ENCODE measurements at regions not wholly inside any gene's neighbourhood (a gene's known extent, or its start where the extent isn't known, plus 50 kb on each side); places are given as distances from the start of the nearest gene placed in this dataset.
"Not testable (repeated sequence)": the region's sequence is repeated elsewhere in the genome, so short reads cannot be mapped to it uniquely, and the experiment has no call there.

GRCh38 chr13:71316792-71317363, 550.1 kb downstream of the DACH1 start:
- Mint-ChIP-seq H3K36me3 (no peaks in the 10 kb centered on the region), H3K9me3 (peaks cover 5% of the 10 kb centered on the region in 2 donors), H3K27ac (no peak overlapping the region)
- ATAC-seq: no peak
- no peak for DNase-seq (ENCODE audit: low spot score in 2 of 2)

- Mint-ChIP-seq H3K9me3 (no peaks in the 10 kb centered on the region), H3K27ac (no peak overlapping the region), H3K36me3 (no peaks in the 10 kb centered on the region)
- no peak for DNase-seq (ENCODE audit: low spot score in 2 of 2)
- ATAC-seq: no peak
Measured at GRCh38 chr13:71312923-71313322, 554.1 kb downstream of the DACH1 start.

DNA sequence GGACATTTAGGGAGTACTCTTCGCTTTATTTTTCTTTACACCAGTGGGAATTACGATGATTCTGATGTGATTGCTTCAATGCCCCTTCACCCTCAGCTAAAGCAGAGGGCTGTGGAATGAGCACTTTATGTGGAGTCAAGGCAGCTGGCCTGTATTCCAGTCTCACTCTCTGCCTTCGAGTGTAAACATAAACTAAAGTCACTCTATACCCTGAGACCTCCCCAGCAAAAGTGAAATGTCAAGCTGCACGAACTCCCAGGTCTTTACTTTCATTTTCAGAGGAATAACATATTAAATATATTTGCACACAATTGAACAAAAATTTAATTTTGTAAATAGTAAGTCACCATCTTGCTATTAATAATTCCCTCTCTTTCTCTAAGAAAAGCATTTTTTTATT, 557.1 kb downstream of the DACH1 start:
- DNase-seq (ENCODE audit: low spot score in 2 of 2) (no peak), ATAC-seq (no peak)
- H3K9me3 Mint-ChIP-seq: no peaks in the 10 kb centered on the region
- H3K36me3 Mint-ChIP-seq: no peaks in the 10 kb centered on the region
- no peak overlapping the region for H3K27ac Mint-ChIP-seq

GRCh38 chr13:71306821-71307220, 560.2 kb downstream of the DACH1 start:
- Mint-ChIP-seq H3K9me3 (no peaks in the 10 kb centered on the region), H3K36me3 (no peaks in the 10 kb centered on the region), H3K27ac (no peak overlapping the region)
- DNase-seq (ENCODE audit: low spot score in 2 of 2): no peak
- no peak for ATAC-seq

DNA sequence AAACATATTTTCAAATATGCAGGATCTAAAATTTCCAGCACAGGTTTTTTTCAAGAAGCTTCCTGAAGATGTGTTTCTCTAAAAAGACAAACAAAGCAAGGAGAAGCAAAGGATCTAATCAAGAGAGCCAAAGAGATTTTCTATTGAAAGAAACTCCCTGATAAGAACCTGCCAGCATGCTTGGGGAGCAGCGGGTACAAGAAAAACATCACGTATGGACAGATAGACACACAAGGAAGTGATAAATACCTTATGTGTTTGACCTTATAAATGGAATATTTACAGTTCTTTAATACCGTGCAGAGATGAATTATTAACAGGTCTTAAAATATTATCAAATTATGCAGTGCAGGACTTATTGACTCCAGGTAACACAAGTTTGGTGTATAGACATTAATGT, 562.1 kb downstream of the DACH1 start:
- H3K9me3 Mint-ChIP-seq: no peaks in the 10 kb centered on the region
- ATAC-seq (no peak), DNase-seq (ENCODE audit: low spot score in 2 of 2) (no peak)
- H3K36me3 Mint-ChIP-seq: no peaks in the 10 kb centered on the region
- H3K27ac Mint-ChIP-seq: no peak overlapping the region

- DNase-seq (ENCODE audit: low spot score in 2 of 2): no peak
- Mint-ChIP-seq H3K9me3 (no peaks in the 10 kb centered on the region), H3K27ac (no peak overlapping the region), H3K36me3 (no peaks in the 10 kb centered on the region)
- no peak for ATAC-seq
Measured at GRCh38 chr13:71303144-71303543, 563.9 kb downstream of the DACH1 start.

DNA sequence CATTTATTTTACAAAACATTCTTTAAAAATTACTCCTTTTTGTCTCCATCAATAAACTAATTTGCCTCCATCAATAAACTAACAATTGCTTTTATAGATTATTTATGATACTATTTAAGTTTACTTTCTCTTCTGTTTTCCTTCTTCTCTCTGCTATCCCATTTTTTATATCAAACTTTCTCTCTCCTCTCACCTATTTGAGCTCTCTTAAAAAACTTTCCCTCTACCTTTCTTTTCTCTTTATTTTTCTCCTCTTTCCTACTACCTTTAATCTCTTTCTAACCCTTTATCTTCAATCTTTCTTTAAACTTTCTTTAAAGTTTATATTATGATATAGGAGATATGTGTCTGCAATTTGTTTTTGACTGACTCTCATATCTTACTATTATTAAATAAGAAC, 566.4 kb downstream of the DACH1 start:
- Mint-ChIP-seq H3K9me3 (no peaks in the 10 kb centered on the region), H3K36me3 (no peaks in the 10 kb centered on the region), H3K27ac (no peak overlapping the region)
- ATAC-seq (no peak), DNase-seq (ENCODE audit: low spot score in 2 of 2) (no peak)

DNA sequence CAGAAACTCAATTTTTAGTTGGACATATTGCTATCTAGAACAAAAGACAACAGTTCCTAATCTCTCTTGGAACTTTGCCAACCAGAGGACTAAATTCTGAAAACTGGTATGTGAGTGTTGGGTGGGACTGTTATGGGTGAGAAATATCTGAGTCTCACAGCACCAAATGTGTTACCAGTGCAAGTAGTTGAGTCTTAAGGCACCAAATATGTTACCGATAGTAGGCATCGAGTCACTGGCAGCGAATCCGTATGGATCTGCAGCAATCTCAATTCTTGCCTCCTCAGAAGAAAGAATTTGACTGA, 575.2 kb downstream of the DACH1 start:
- Mint-ChIP-seq H3K9me3 (peaks cover 11 to 13% of the 10 kb centered on the region in 2 donors), H3K27ac (peak overlapping the region; percentile 36 to 83), H3K36me3 (peaks cover 15 to 16% of the 10 kb centered on the region in 2 donors)
- ATAC-seq (peak in 1 of 2 donors; percentile 31), DNase-seq (ENCODE audit: low spot score in 2 of 2) (no peak)

DNA sequence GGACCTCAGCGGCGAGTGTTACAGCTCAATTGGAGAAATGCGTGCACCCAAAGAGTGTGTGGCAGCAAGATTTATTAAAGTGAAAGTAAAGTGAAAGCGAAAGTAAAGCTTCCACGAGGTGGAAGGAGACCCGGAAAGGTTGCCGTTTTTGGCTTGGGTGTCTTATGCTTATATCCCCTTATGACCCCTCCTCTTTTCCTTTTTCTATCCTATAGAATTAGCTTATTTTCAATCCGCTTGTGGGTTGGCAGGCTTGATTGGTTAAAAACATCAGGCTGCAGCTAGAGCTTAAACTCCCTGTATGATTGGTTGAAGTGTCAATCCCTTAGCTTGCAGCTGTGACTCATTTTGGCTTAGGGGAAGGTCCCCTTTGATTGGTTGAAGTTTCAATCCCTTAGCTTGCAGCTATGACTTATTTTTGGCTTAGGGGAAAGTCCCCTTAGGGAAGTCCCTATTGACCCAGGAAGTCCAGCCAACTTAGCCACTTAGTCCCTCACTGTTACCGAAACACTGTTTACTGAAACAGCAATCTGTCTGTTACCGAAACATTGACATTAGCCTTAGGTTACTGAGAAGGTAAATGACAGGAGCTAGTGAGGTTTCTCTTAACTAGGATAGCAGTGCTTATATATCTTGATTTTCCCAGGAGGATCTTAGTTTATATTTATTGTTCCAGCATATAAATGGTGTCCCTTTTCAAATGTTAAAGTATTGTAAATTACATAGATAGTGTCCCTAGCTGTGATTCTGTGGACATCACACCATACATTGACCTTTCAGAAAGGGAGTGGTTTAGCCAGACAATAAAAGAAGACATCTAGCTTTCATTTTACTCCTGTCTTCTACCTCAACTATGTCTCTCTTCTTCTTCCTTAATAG, 575.8 kb downstream of the DACH1 start:
- ATAC-seq (peak; percentile 74 to 75), DNase-seq (ENCODE audit: low spot score in 2 of 2) (peak in 1 of 2 donors; percentile 16)
- peaks cover 11 to 13% of the 10 kb centered on the region in 2 donors for H3K9me3 Mint-ChIP-seq
- H3K36me3 Mint-ChIP-seq: peaks cover 15 to 16% of the 10 kb centered on the region in 2 donors
- H3K27ac Mint-ChIP-seq: peak overlapping the region; percentile 55 to 83

DNA sequence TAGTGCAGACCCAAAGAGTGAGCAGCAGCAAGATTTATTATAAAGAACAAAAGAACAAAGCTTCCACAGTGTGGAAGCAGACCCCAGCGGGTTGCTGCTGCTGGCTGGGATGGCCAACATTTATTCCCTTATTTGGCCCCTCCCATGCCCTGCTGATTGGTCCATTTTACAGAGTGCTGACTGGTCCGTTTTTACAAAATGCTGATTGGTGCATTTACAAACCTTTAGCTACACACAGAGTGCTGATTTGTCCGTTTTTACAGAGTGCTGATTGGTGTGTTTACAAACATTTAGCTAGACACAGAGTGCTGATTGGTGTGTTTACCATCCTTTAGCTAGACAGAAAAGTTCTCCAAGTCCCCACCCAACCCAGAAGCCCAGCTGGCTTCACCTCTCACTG, 577.0 kb downstream of the DACH1 start:
- not testable (repeated sequence) for H3K27ac Mint-ChIP-seq; DNase-seq (ENCODE audit: low spot score in 2 of 2); ATAC-seq

GRCh38 chr13:71285700-71286099, 581.3 kb downstream of the DACH1 start:
- Mint-ChIP-seq H3K27ac (no peak overlapping the region), H3K36me3 (peaks cover 9 to 16% of the 10 kb centered on the region in 2 donors), H3K9me3 (peaks cover 4 to 6% of the 10 kb centered on the region in 2 donors)
- ATAC-seq (no peak), DNase-seq (ENCODE audit: low spot score in 2 of 2) (no peak)

More for the DNA sequence above, 577.0 kb downstream of the DACH1 start:
- H3K36me3 Mint-ChIP-seq: peaks cover 15 to 16% of the 10 kb centered on the region in 2 donors
- peaks cover 11 to 13% of the 10 kb centered on the region in 2 donors for H3K9me3 Mint-ChIP-seq

GRCh38 chr13:71278512-71278911, 588.5 kb downstream of the DACH1 start:
- H3K36me3 Mint-ChIP-seq: no peaks in the 10 kb centered on the region
- no peaks in the 10 kb centered on the region for H3K9me3 Mint-ChIP-seq
- DNase-seq (ENCODE audit: low spot score in 2 of 2) (no peak), ATAC-seq (no peak)
- no peak overlapping the region for H3K27ac Mint-ChIP-seq

GRCh38 chr13:71274923-71275608, 591.9 kb downstream of the DACH1 start:
- ATAC-seq: no peak
- no peak for DNase-seq (ENCODE audit: low spot score in 2 of 2)
- no peaks in the 10 kb centered on the region for H3K36me3 Mint-ChIP-seq
- H3K9me3 Mint-ChIP-seq: no peaks in the 10 kb centered on the region
- no peak overlapping the region for H3K27ac Mint-ChIP-seq

DNA sequence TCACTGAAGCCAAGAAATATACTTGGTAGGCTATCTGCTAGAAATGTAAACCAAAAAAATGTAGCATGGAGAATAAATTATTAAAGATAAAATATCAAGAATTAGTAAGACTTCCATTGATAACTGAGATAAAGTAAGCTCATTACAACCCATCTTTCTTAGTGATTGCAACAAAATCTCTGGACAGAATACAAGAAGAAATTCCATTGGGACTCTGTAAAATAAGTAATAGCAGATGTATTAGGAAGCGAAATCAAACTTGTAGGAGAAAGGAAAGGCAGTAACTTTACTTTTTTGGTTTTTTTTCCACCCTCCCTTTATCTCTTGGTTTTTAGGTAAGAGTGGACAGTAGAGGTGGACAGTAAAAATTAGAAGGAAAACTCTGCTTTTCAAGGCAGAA, 605.7 kb downstream of the DACH1 start:
- no peak overlapping the region for H3K27ac Mint-ChIP-seq
- DNase-seq (ENCODE audit: low spot score in 2 of 2): no peak
- H3K9me3 Mint-ChIP-seq: no peaks in the 10 kb centered on the region
- H3K36me3 Mint-ChIP-seq: no peaks in the 10 kb centered on the region
- ATAC-seq: no peak

DNA sequence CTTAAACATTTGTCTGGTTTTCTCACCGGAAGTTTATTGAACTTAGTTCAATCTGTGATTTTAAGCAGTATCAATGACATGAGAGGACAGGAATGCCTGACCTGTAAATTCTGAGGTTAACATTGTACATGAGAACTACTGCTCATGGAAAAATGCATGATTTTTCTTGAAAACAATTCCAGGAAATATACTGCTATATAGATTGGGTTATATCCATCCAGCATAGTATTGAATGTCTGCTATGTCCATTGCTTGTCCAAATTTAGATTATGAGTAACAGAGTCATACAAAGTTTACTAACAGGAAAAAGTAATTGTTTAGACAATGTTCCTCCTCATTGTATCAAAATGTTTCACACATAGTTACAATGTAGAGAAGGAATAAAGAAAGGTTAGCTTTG, 606.8 kb downstream of the DACH1 start:
- Mint-ChIP-seq H3K9me3 (no peaks in the 10 kb centered on the region), H3K27ac (no peak overlapping the region), H3K36me3 (no peaks in the 10 kb centered on the region)
- no peak for DNase-seq (ENCODE audit: low spot score in 2 of 2)
- no peak for ATAC-seq

DNA sequence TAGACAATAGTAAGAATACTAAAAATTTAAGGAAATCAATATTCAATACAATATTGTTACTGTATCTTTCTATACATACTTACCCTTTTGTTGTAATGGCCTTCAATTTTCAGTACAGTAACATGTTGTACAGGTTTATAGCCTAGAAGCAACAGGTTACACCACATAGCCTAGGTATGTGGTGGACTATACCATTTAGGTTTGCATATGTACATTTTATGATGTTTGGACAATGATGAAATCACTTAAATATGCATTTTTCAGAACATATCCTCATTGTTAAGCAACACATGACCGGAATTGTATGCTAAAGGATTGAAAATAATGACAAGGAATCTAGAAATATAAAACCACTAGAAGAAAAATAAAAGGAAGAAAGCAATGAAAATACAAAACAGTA, 611.4 kb downstream of the DACH1 start:
- no peaks in the 10 kb centered on the region for H3K36me3 Mint-ChIP-seq
- ATAC-seq: no peak
- no peaks in the 10 kb centered on the region for H3K9me3 Mint-ChIP-seq
- H3K27ac Mint-ChIP-seq: no peak overlapping the region
- DNase-seq (ENCODE audit: low spot score in 2 of 2): no peak

GRCh38 chr13:71254384-71254783, 612.6 kb downstream of the DACH1 start:
- DNase-seq (ENCODE audit: low spot score in 2 of 2): no peak
- no peak for ATAC-seq
- Mint-ChIP-seq H3K36me3 (no peaks in the 10 kb centered on the region), H3K9me3 (no peaks in the 10 kb centered on the region), H3K27ac (no peak overlapping the region)
